ENCODE measurements at regions not wholly inside any gene's neighbourhood (a gene's known extent, or its start where the extent isn't known, plus 50 kb on each side); places are given as distances from the start of the nearest gene placed in this dataset.
"Not testable (repeated sequence)": the region's sequence is repeated elsewhere in the genome, so short reads cannot be mapped to it uniquely, and the experiment has no call there.

DNA sequence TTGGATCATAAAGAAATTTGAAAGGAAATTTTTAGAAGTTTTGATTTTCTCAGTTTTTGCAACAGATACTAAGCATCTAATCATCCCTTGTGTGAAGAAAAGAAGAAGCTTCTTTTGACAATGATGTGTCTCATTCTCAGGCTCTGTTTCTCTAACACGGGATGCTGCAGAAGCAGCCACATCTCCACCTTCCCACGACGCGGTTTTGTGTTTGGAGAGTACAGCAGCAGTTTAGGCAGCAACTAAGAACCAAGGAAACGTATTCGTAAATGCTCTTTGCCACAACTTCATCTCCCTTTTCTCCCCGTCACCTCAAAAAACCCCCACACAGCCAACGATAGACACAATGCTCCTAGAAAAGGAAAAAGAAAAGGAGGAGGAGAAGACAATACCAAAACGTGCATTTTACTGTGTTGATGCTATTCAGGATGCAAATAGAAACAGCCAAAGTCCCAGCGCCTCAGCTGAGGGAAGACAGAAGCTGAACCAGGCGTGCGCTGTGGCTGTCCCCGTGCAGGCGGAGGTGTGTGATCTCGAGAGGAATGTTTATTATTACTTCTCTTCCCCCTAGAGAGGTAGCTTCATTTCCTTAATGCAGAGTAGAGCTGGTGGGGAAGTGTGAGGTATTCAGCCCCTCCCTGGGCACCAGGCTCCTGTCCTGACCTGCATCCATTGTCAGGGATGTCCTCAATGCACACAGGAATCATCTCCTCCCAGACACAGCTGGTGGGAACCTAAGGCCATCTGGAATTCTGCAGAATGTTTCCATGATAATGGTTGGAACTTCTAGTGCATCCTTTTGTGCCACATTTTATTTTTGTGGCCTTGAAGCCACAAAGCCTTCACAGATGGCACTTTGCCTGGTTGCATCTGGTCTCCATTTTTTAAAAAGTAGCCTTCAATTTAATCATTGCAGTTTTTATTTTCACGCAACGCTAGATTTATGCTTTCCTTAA lies 174.6 kb upstream of the KLF6 start:
- DNase-seq (ENCODE audit: low read depth), result no peak

DNA sequence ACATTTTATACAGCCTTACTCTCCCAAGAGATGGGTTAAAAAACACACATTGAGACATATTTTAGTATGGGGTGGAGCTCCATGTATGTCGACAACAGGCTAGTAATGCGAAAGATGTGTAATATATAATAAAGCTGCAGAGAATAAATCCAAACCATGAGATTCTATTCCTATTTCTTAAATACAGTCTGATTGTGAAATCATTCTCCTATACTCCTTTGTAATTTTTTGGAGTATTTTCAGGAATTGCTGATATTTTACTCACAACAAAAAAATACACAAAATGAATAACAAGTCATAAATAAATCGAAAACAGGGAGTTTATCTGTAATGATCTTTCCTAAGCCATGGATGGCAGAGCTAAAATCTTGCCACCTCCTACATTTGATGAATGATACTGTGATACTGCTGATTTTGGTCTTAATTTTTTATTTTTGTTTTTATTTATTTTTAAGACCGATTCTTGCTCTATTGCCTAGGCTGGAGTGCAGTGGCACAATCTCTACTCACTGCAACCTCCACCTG lies 173.5 kb upstream of the KLF6 start:
- DNase-seq (ENCODE audit: low read depth), result no peak

DNA sequence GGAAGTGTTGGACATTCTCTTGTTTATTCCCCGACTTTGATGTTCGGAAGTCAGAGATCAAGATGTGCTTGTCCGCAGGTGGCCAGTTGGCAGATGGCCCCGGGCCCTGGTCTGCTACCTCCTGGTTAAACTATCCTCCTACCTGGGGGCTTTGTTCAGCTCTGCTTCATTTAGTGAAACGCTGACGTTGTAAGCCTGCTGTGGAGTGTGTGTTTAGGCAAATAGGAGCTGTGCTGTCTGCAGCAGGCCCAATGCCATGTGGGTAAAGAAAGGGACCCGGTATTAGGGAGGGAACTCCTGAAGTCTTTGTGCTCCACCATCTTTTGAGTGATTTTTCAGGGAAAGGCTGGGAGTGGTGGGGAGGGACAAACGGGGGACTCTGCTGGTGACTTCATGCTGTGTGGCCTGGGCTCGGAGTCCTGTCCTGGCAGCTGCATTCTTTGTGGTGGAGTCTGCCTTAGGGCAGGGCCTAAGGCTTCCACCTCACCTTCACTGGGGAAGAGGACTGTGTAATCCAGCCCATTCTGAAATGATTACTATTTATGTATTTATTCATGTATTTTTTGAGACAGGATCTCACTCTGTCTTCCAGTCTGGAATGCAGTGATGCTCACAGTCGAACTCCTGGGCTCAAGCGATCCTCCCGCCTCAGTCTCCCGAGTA lies 171.1 kb upstream of the KLF6 start:
- no peak for DNase-seq (ENCODE audit: low read depth)

DNA sequence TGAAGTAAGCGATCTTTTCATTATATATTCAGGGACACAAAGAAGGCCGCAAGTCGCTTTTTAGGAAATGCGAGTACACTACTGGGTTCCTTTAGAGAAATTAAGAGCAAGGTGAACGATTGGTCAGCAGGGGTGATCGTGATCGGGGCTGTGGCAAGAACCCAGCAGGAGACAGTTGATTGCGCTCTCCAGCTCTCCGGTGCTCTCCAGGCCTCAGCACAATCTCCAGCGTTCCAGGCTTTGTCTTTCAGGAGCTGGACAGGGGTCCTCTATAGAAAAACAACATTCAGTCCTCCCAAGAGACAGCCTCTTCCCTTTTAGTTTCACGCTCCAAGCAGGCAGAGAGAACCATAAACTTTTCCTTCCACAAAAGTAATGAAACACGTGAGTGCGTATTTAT lies 170.5 kb upstream of the KLF6 start:
- DNase-seq (ENCODE audit: low read depth), result no peak

DNA sequence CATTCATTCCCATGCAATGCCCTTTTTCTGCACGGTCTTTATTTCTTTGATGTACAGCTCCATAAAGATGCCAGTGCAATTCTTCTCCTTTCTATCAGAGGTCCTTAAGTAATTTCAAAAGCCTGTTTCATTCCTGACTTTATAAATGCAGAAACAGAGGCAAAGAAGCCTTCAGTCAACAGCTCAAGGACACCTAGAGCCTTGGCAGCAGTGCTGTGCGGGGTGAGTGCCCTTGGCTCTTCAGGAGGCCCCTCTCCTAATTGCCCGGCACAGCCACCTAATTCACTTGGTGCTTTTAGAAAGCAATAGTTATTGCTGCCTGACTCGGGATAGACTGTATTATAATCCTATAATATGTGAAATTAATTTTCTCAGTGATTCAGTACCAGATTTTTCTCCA lies 169.6 kb upstream of the KLF6 start:
- no peak for DNase-seq (ENCODE audit: low read depth)

DNA sequence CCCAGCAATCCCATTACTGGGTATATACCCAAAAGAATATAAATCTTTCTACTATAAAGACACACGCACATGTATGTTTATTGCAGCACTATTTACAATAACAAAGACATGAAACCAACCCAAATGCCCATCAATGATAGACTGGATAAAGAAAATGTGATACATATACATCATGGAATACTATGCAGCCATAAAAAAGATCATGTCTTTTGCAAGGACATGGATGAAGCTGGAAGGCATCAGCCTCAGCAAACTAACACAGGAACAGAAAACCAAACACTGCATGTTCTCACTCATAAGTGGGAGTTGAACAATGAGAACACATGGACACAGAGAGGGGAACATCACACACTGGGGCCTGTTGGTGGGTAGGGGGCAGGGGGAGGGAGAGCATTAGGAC lies 169.0 kb upstream of the KLF6 start:
- not testable (repeated sequence) for DNase-seq (ENCODE audit: low read depth)

DNA sequence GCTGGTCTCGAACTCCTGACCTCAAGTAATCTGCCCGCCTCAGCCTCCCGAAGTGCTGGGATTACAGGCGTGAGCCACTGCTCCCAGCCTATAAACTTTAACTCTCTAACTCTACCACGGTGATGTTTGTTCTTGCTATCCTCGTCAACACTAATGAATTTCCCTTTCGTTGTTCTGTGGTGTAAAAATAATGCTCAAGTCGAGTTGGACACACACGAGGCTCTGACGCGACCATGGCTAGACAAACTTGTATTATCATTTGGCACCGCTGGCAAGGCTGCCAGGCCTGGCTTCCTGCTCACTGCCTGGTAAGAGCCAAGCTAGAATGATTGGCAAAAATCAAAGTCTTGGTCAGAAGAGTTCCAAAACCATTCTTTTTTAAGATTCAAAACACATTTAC lies 167.0 kb upstream of the KLF6 start:
- DNase-seq (ENCODE audit: low read depth), result no peak

DNA sequence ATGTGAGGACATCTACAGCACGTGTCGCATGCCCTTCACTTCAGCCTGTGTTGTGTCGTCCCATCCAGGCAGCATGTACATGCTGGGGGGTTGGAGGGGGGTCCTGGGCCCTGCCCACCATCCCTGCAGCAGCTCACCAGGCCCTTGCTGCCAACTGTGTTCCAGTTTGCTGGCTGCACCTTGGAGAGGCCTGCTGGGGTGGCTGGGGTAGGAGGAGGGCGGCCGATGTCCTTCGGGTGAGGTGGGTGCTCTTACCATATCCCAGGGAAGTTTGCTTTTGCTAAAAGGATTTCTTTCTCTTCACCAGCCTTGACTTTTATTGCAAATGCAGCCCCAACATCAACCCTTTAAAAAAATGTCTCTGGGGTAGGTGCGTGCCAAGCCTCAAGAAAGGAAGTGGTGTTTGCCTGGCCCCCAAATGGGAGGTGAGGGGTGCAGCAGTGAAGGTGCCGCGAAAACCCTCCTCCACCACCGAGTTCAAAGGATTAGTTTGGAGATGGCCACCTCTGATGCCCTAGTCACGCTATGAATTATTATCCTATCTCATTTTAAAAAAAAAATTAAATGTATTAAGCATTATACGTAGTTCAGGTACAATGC lies 165.8 kb upstream of the KLF6 start:
- no peak for DNase-seq (ENCODE audit: low read depth)

DNA sequence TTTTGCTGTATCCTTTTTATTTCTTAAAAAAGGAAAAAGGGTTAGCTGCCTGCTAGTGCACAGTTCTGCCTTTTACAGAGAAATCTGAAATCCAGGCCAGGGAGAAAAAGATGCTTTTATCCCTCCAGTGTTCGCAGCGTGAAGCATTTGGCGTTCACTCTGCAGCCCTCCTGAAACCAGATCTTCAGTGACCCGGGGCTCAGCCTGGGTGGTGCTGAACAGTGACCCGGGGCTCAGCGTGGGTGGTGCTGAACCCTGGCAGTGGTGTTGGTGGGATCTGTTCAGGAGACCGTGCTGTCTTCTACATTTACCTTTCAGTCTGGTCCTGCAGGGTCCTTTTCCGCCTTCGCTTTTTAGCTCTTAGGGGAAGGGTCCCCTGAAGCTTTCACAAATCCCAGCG lies 164.7 kb upstream of the KLF6 start:
- DNase-seq (ENCODE audit: low read depth), result no peak

DNA sequence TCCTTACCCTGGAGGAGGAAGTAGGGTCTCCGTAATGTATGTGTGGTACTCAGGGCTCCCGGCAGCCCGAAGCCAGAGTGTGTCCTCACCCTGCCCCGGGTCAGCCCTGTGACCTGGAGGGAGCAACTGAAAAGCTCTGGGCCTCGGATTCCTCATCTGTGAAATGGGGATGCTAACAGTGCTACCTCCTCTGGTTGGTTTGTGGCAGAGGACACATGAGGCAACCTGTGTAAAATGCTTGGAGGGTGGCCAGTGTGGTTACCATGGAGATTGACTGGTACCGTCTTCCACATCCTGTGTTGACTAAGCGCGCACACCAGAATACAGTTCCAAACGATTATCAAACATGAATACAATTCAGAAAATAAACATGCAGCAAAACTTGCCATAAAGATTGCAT lies 163.8 kb upstream of the KLF6 start:
- DNase-seq (ENCODE audit: low read depth), result no peak

DNA sequence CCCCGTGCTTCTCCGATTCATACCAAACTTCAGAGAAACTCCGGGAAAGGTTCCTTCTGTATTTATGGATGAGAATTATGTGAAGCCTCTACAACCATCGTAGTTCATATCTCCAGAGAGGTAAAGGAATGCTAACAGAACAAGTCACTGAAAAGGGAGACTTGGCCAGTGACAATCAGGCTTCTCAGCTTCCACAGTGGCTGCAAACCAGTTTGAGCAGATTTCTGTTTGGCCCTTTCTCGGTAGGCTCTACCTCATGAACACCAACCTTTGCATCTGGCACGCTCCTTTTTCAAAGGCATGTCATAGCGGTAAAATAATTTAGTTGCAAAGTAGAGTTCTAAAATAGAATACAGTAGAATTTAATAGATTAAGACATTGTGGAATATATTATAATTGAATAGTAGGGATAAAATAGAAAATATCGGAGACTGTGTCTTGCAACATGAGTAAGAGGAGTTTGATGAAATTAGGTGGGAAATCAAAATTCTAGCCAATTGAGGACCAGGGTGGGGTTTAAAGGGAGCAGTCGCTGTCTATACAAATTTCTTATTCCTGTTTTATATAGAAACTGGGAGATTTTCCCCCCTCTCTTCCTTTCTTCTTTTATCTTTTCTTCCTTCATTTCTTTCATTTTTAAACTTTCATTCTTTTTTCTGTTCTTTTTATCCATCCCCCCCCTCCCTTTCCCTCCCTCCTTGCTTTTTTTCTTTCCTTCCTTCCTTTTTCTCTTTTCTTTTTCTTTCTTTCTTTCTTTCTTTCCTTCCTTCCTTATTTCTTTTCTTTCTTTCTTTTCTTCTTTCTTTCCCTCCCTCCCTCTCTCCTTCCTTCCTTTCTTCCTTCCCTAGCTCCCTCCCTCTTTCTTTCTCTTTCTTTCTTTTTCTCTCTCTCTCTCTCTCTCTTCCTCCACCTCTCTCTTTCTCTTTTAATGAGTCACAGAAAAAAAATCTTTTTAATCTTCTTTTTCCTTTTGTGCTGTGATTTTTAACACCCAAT lies 161.5 kb upstream of the KLF6 start:
- no peak for DNase-seq (ENCODE audit: low read depth)

DNA sequence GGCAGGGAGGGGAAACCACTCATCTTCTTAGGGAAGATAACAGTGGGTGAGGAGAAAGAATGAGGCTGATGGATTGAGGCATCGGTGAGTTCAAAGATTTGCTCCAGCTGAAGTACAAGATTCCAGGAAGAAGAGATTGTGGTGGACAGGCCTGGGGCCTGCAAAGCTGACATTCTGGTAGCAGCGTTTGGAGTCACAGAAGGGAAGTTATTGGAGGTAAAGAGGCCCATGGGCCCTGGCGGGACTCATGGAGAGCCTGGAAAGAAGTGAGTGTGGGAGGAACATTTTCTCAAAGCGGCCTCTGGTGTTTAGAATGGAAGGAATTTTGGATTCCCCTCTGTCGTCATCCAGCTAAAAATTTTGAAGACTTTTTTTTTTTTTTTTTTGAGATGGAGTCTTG lies 160.0 kb upstream of the KLF6 start:
- DNase-seq (ENCODE audit: low read depth), result no peak

DNA sequence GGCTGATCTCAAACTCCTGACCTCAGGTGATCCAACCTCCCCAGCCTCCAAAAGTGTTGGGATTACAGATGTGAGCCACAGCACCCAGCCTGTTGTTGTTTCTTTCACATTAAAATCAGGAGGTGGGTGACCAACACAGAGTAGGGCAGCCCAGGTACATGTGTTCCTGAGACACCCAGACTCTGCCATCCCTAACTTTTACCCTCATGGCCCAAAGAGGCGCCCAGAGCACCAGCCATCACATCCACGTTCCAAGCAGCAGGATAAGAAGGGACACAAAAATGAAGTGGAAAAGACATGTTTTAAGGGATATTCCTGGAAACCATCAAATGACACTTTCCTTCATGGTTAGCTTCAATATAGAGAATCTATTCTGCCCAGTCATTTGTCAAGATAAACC lies 159.6 kb upstream of the KLF6 start:
- DNase-seq (ENCODE audit: low read depth), result no peak

DNA sequence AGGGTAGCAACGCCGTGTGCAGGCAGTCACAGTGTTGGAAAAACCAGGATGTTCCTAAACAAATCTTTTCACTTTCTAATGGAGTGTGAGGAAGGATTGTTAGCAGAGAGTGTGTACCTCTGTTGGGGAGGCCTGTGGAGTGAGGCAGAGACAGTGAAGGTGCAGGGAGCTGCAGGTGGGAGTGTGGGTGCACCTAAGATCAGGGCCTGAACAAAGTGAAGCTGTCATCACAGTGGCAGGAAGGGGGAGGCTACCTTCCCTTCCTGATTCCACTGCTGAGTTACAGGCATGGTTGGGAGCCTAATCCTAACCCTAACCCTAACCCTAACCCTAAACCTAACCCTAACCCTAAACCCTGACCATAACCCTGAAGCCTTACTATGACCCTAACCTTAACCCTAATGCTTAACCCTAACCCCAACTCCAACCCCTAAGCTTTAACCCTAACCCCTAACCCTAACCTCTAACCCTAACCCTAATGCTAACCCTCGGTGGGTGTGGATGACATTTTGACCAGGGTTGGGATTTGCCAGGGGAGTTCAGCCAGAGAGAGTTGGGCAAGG lies 158.8 kb upstream of the KLF6 start:
- DNase-seq (ENCODE audit: low read depth), result no peak

DNA sequence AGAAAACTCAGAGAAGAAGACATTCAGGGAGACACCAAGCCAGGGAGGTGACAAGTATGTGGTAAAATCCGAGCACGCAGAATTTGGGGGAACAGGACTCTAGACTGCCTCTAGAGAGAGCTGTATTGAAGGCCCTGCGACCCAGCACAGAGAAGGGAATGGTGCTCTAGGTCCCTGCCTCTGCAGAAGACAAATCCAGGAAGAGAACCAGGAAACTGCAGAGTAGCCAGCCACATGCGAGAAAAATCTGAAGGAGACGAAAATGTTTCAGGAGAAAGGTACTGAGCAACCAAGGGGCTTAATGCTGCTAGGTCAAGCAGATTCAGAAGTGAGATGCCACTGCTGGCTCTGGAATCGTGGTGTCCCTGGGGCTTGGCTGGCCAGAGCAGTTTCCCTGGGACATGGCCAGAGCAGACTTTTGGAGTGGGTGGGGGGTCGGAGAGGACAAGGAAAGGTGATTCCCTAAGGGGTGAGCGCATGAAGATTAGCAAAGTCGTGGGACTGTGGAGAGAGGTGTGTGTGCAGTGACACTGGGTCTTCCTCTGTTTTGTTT lies 158.0 kb upstream of the KLF6 start:
- DNase-seq (ENCODE audit: low read depth), result no peak

DNA sequence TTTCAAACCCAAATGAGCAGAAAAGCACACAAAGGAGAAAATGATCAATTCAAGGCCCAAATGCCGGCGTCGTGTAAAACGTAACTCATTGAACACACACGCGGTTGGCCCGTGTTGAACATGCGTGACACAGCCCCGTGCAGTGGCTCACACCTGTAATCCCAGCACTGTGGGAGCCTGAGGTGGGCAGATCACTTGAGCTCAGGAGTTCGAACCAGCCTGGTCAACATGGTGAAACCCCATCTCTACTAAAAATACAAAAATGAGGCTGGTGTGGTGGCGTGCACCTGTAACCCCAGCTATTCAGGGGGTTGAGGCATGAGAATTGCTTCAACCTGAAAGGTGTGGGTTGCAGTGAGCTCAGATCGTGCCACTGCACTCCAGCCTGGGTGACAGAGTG lies 156.7 kb upstream of the KLF6 start:
- DNase-seq (ENCODE audit: low read depth), result no peak

DNA sequence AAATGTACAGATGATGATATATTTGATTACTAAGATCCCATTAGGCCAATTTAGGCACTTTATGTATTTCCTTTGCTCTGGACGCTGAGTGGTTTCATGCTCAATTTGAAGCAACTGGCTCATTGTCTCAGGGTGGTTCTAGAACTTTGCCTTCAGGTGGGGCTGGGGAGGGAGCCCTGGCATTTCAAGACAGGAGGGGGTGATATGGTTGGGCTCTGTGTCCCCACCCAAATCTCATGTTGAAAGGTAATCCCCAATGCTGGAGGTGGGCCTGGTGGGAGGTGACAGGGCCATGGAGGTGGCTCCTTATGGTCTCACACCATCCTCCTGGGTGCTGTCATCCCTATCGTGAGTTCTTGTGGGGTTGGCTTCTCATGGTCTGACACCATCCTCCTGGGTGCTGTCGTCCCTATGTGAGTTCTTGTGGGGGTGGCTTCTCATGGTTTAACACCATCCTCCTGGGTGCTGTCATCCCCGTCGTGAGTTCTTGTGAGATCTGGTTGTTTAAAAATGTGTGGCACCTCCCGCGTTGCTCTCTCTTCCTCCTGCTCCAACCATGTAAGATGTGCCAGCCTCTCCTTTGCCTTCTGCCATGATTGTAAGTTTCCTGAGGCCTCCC lies 151.5 kb upstream of the KLF6 start:
- no peak for DNase-seq (ENCODE audit: low read depth)

DNA sequence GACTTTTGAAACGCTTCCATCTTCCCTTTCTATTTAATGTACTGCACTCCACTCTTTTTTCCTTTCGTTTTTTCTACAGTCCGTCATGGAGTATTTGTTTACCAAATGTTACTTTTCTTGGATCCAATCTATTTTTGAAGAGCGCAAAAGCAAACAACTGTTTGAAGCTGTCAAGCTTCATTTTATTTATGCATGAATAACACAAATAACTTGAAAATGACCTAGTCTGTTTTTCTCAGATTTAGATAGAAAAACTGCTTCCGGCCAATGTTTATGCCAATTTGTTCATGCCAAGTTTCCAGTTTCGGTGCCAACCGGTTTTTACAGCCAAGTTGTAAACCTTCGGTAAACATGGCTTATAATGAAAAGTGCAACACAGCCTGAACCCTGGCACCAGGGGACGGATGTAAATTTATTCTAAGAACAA lies 150.9 kb upstream of the KLF6 start:
- no peak for DNase-seq (ENCODE audit: low read depth)

DNA sequence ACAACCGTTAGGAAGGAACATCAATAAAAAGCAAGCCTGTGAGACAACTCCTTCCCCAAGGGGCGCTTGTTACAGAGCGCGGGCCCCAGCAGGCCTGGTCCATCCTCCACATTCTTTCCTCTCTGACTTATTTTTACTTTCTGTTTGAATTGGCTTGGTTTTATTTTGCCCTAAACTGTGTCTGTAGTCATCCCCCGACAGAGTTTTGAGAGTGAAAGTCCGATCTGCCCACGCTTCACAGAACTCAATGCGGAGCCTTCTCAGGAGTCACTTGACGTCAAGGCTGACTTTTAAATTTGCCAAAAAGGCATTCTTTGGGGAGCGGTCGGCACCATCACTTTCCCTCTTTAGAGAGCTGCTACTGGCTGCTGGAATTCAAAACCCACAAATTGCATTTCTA lies 150.1 kb upstream of the KLF6 start:
- DNase-seq (ENCODE audit: low read depth), result peak; percentile 58

DNA sequence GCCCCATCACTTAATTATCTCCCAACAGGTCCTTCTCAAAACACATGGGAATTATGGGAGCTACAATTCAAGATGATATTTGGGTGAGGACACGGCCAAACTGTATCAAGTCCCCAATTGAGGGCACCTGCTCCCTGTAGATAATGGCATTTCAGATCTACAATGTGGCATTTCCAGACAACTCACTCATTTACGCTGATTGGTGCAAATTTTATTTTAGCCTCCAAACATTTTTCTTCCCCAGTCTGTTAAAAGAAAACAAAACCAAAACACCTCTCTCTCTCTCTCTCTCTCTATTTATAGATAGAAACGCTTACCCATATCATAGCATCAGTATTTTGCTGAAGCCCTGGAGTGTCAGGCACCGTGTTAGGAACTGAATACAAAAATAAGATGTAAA lies 148.7 kb upstream of the KLF6 start:
- no peak for DNase-seq (ENCODE audit: low read depth)
